ENCODE measurements at regions not wholly inside any gene's neighbourhood (a gene's known extent, or its start where the extent isn't known, plus 50 kb on each side); places are given as distances from the start of the nearest gene placed in this dataset.
A peak's percentile ranks its signal among the peaks of the same experiment; 100 is the strongest.

DNA sequence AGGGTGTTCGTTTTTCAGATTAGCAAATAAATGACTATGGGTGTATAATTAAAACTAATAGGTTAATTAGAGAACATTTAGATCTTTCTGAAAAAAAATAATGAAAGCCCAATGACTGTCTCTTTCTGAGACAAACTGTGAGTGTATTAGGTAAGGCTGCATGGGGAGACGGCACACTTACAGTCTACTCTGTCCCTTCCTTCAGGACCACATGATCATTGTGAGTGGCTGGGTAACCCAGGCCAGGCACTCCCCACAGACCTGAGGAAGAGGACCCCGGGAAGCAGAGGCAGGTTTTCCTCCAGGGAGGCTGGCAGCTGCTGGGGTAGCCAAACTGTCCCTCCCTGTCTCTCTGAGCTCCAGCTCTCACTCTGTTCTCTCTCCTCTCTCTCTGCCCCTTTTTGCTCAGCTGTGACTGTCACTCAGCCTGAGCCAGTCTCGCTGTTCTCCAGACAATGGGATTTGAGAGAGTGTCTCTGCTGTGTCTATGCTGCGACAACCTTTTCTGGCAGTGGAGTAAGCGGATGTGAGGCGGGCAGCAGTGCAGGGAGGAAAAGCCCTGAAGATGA, 83.1 kb upstream of the NCAM1 start:
- H3K36me3 ChIP-seq (ENCODE audit: control insufficient read depth in 2 of 2, insufficient read depth in 2 of 2, low read length in 1 of 2) = no peaks in the 10 kb centered on the region

DNA sequence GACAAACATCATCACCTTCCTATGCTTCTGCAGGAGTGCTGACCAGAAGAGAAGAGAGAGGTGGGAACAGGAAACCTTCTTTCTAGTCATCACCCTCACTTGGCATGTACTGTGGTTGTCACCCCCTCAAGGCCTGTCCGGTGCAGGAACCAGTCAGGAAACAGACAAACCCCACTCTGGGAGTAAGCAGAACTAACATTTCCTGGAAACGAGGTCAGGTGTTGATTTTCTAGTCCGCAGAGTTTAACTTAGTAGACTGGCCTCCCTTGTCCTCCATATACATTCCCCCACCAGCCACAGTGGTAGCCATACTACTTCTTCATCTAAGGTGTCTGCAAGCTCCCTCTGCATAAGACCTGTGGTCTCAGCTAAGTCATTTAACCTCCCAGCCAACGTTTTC, 80.7 kb upstream of the NCAM1 start:
- Histone ChIP-seq H3K9me3 (ENCODE audit: control insufficient read depth in 2 of 2, insufficient read depth in 1 of 2, low read depth in 1 of 2, low read length in 1 of 2) (peaks cover 0 to 2% of the 10 kb centered on the region in 2 donors), H3K27ac (ENCODE audit: low read depth in 2 of 2, low read length in 1 of 2) (no peak overlapping the region), H3K4me3 (ENCODE audit: low read depth in 1 of 2, low read length in 2 of 2) (no peak overlapping the region), H3K36me3 (ENCODE audit: control insufficient read depth in 2 of 2, insufficient read depth in 2 of 2, low read length in 1 of 2) (no peaks in the 10 kb centered on the region), H3K4me1 (ENCODE audit: control insufficient read depth in 2 of 2, insufficient read depth in 2 of 2, low read length in 1 of 2) (no peaks in the 10 kb centered on the region), H3K27me3 (ENCODE audit: control insufficient read depth in 1 of 2, insufficient read depth in 2 of 2, low read length in 2 of 2) (peaks cover 0 to 3% of the 10 kb centered on the region in 2 donors)
- WGBS, 2 donors = 54% methylated on average over 4 of the region's 4 CpGs

More for the DNA sequence above, 83.1 kb upstream of the NCAM1 start:
- no peak overlapping the region for H3K4me3 ChIP-seq (ENCODE audit: low read depth in 1 of 2, low read length in 2 of 2)
- no peaks in the 10 kb centered on the region for H3K4me1 ChIP-seq (ENCODE audit: control insufficient read depth in 2 of 2, insufficient read depth in 2 of 2, low read length in 1 of 2)
- WGBS, 2 donors = 70 to 71% methylated on average over 7 of the region's 7 CpGs
- peaks cover 0 to 5% of the 10 kb centered on the region in 2 donors for H3K27me3 ChIP-seq (ENCODE audit: control insufficient read depth in 1 of 2, insufficient read depth in 2 of 2, low read length in 2 of 2)
- H3K9me3 ChIP-seq (ENCODE audit: control insufficient read depth in 2 of 2, insufficient read depth in 1 of 2, low read depth in 1 of 2, low read length in 1 of 2) = peaks cover 0 to 2% of the 10 kb centered on the region in 2 donors
- no peak overlapping the region for H3K27ac ChIP-seq (ENCODE audit: low read depth in 2 of 2, low read length in 1 of 2)

DNA sequence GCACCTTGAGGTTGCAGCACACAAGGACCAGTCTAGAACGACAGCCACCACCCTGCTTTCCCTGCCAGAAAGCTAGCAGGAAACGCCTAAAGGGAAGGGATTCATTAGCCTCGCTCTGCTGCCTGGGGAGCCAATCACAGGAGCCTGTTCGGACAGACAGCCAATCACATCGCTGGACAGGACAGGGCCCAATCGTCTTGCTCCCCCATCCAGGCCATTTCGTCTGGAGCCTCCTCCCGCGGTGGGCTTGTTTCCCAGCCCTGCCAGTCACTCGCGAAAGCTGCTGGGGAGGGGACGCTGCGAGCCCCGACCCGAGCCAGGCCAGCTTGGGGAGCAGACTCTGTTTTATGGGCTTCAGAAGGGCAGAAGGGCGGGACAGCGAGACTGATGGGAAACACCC, 79.8 kb upstream of the NCAM1 start:
- no peaks in the 10 kb centered on the region for H3K36me3 ChIP-seq (ENCODE audit: control insufficient read depth in 2 of 2, insufficient read depth in 2 of 2, low read length in 1 of 2)
- H3K4me3 ChIP-seq (ENCODE audit: low read depth in 1 of 2, low read length in 2 of 2) = peak overlapping the region; percentile 23 to 39
- 18 to 34% methylated on average over 17 of the region's 17 CpGs for WGBS, 2 donors
- peak overlapping the region in 1 of 2 donors; percentile 1 for H3K27ac ChIP-seq (ENCODE audit: low read depth in 2 of 2, low read length in 1 of 2)
- H3K27me3 ChIP-seq (ENCODE audit: control insufficient read depth in 1 of 2, insufficient read depth in 2 of 2, low read length in 2 of 2) = peaks cover 0 to 1% of the 10 kb centered on the region in 2 donors
- peaks cover 0 to 2% of the 10 kb centered on the region in 2 donors for H3K9me3 ChIP-seq (ENCODE audit: control insufficient read depth in 2 of 2, insufficient read depth in 1 of 2, low read depth in 1 of 2, low read length in 1 of 2)
- H3K4me1 ChIP-seq (ENCODE audit: control insufficient read depth in 2 of 2, insufficient read depth in 2 of 2, low read length in 1 of 2) = no peaks in the 10 kb centered on the region

DNA sequence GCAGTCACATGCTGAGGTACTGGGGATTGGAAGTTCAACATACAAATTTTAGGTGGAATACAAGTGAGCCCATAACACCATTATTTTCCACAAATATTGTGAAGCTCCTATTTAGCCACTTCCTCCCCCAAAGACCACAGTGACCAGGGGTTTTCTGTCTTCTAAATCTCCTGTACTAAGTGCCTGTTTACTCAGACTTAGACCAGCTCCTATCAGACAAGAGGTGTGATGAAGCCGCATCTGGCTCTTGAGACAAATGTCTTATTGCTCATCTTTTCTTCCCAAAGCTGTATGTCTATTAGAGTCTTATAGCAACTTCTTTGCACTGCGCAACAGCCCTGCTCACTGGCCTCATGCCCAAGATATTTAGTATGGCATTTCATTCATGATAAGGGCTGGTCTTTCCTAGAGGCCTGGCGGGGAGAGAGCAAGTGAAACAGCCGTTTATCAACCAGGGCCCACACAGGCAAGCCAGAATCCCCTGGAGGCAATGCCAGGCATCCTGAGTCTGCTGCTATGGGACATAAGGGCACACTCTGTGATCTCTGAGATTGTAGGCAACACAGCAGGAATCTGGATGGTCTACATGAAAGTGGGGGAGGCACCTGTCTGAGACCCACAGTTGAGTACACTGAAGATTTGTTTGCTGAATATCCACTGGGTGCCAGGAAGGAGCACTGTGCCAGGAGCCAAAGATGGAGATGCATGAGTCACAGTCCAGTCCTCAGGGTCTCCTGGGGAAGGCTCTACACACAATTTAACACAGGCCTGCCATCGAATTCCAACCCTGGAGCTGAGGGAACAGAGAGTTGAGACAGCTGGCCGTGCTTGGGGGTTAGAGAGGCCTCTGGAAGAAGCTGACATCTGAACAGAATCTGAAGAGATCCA, 78.5 kb upstream of the NCAM1 start:
- Histone ChIP-seq H3K9me3 (ENCODE audit: control insufficient read depth in 2 of 2, insufficient read depth in 1 of 2, low read depth in 1 of 2, low read length in 1 of 2) (peaks cover 0 to 2% of the 10 kb centered on the region in 2 donors), H3K4me3 (ENCODE audit: low read depth in 1 of 2, low read length in 2 of 2) (no peak overlapping the region), H3K4me1 (ENCODE audit: control insufficient read depth in 2 of 2, insufficient read depth in 2 of 2, low read length in 1 of 2) (no peaks in the 10 kb centered on the region), H3K36me3 (ENCODE audit: control insufficient read depth in 2 of 2, insufficient read depth in 2 of 2, low read length in 1 of 2) (no peaks in the 10 kb centered on the region), H3K27ac (ENCODE audit: low read depth in 2 of 2, low read length in 1 of 2) (no peak overlapping the region), H3K27me3 (ENCODE audit: control insufficient read depth in 1 of 2, insufficient read depth in 2 of 2, low read length in 2 of 2) (no peaks in the 10 kb centered on the region)
- WGBS, 2 donors = 65 to 75% methylated on average over 6 of the region's 6 CpGs

DNA sequence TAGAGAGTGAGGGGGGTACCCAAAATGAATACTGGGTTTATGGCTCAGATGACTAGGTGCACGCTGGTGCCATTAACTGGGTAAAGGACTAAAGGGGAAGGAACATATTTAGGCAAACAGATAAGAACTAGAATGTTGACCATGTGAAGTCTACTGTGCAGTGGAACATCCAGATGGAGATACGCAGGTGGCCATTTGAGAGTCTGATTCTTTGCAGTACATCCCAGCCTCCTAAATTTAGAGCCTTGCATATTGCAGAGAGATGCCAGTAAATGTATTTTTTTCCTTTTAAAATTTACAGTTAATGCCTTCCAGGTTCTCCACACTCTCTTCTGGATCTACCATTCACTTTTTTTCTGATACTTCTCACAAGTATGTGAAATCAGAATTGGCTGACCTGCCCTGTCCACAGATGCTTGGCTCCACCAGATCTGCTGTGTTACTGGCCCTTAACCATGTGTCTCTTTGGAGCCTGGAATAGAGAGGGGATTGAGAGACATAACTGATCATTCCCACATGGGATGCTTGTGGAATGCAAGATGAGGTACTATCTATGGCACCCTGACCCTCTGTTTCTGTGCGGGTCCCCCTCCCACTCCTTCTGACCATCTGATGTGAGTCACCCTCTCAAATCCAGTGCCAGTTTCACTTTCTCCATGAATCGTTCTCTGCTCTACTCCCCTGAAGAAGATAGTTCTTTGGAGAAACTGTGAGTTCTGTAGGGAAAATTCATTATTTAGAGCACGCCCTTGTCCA, 77.0 kb upstream of the NCAM1 start:
- WGBS, 2 donors = 62 to 71% methylated on average over 5 of the region's 5 CpGs
- no peak overlapping the region for H3K27ac ChIP-seq (ENCODE audit: low read depth in 2 of 2, low read length in 1 of 2)
- no peak overlapping the region for H3K4me3 ChIP-seq (ENCODE audit: low read depth in 1 of 2, low read length in 2 of 2)
- peaks cover 0 to 2% of the 10 kb centered on the region in 2 donors for H3K9me3 ChIP-seq (ENCODE audit: control insufficient read depth in 2 of 2, insufficient read depth in 1 of 2, low read depth in 1 of 2, low read length in 1 of 2)
- H3K36me3 ChIP-seq (ENCODE audit: control insufficient read depth in 2 of 2, insufficient read depth in 2 of 2, low read length in 1 of 2) = no peaks in the 10 kb centered on the region
- no peaks in the 10 kb centered on the region for H3K4me1 ChIP-seq (ENCODE audit: control insufficient read depth in 2 of 2, insufficient read depth in 2 of 2, low read length in 1 of 2)
- H3K27me3 ChIP-seq (ENCODE audit: control insufficient read depth in 1 of 2, insufficient read depth in 2 of 2, low read length in 2 of 2) = no peaks in the 10 kb centered on the region

DNA sequence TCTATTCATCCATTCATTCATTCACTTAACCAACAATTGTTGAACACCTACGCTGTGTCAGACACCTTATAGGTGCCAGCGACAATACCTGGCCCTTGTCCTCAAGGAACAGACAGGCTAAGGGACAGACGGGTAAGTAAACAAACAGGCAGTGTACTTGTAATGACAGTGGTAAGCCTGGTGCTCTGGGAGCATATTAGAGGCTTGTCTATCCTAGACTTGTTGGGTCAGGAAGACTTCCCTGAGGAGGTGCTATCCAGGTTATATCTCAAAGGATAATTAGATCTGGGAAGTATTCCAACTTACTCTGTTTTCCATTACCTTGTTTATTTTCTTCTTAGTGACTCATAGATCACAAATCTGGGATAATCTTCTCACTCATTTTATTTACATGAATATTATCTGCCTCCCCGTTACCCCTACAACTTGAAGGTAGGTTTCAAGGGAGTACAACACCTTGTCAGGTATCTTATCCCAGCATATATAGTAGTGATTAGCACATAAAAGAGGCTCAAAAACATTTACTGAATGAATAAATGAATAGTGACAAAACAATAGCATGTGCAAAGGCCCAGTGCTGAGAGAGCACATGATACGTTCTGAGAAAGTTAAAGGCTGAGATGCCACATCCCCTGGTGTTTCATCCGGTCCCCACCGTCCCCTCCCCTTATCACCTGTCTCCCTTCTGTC, 75.3 kb upstream of the NCAM1 start:
- Histone ChIP-seq H3K4me3 (ENCODE audit: low read depth in 1 of 2, low read length in 2 of 2) (no peak overlapping the region), H3K9me3 (ENCODE audit: control insufficient read depth in 2 of 2, insufficient read depth in 1 of 2, low read depth in 1 of 2, low read length in 1 of 2) (peaks cover 0 to 2% of the 10 kb centered on the region in 2 donors), H3K27ac (ENCODE audit: low read depth in 2 of 2, low read length in 1 of 2) (no peak overlapping the region), H3K4me1 (ENCODE audit: control insufficient read depth in 2 of 2, insufficient read depth in 2 of 2, low read length in 1 of 2) (no peaks in the 10 kb centered on the region), H3K27me3 (ENCODE audit: control insufficient read depth in 1 of 2, insufficient read depth in 2 of 2, low read length in 2 of 2) (no peaks in the 10 kb centered on the region), H3K36me3 (ENCODE audit: control insufficient read depth in 2 of 2, insufficient read depth in 2 of 2, low read length in 1 of 2) (no peaks in the 10 kb centered on the region)
- 73 to 77% methylated on average over 7 of the region's 7 CpGs for WGBS, 2 donors

DNA sequence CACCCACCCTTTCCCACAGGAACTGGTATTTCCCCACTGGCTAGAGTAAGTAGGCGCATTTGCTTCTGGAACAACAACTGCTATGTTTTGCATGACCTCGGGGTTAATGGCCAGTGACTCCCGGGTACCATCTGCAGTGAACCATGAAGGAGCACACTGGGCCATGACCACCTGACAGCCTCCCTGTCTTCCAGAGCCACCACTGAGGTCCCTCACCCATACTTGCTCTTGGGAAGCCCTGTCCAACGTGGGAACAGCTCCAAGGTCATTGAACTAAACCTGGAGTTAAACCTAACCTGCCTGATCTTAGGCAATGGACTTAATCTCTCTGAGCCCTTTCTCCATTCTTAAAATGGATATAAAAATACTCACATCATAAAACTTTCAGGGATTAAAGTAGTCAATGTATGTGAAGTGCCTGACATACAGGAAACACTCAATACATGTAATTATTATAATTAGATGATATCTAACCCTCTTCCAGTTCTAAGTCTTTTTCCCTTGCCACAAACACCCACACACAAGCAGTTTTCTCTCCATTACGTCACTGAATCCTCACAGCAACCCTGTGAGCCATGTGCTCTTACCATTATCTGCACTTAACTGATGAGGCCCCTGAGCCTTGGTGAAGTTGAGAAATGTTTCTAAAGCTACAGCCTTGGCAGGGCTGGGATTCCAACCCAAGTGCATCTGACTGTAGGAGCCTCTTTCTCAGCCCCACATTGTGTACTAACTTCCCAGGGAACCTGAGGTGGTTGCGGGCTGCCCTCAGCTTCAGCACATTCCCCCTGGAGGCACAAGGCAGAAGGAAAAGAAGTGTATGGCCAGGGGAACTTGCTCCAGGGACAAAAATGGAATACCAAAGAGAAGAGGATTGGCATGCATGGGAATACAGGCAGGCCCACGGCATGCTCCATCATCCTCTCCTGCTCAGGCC, 74.5 kb upstream of the NCAM1 start:
- Histone ChIP-seq H3K9me3 (ENCODE audit: control insufficient read depth in 2 of 2, insufficient read depth in 1 of 2, low read depth in 1 of 2, low read length in 1 of 2) (no peaks in the 10 kb centered on the region), H3K4me1 (ENCODE audit: control insufficient read depth in 2 of 2, insufficient read depth in 2 of 2, low read length in 1 of 2) (no peaks in the 10 kb centered on the region), H3K27ac (ENCODE audit: low read depth in 2 of 2, low read length in 1 of 2) (no peak overlapping the region), H3K4me3 (ENCODE audit: low read depth in 1 of 2, low read length in 2 of 2) (no peak overlapping the region), H3K27me3 (ENCODE audit: control insufficient read depth in 1 of 2, insufficient read depth in 2 of 2, low read length in 2 of 2) (no peaks in the 10 kb centered on the region), H3K36me3 (ENCODE audit: control insufficient read depth in 2 of 2, insufficient read depth in 2 of 2, low read length in 1 of 2) (no peaks in the 10 kb centered on the region)
- WGBS, 2 donors = 77 to 82% methylated on average over 7 of the region's 7 CpGs

DNA sequence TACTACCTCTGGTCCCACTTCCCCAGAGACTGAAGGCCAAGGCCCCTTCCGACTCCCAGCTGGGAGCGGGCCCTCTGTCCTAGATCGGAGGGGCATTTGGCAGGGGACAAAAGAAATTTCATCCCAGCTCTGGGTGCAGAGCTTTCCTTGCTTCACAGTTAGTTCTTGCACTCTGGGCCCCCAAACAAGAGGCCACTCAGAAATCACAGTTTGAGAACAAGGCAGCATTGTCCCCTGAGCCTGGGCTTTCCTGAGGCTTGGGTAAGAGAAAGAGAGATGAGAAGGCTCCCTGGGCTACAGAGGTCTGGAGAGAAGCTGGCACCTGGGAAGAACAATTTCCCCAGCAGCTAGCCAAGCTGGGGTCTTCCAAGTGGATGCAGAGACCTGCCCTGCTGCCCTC, 71.8 kb upstream of the NCAM1 start:
- Histone ChIP-seq H3K4me3 (ENCODE audit: low read depth in 1 of 2, low read length in 2 of 2) (no peak overlapping the region), H3K9me3 (ENCODE audit: control insufficient read depth in 2 of 2, insufficient read depth in 1 of 2, low read depth in 1 of 2, low read length in 1 of 2) (no peaks in the 10 kb centered on the region), H3K36me3 (ENCODE audit: control insufficient read depth in 2 of 2, insufficient read depth in 2 of 2, low read length in 1 of 2) (no peaks in the 10 kb centered on the region), H3K27me3 (ENCODE audit: control insufficient read depth in 1 of 2, insufficient read depth in 2 of 2, low read length in 2 of 2) (no peaks in the 10 kb centered on the region), H3K27ac (ENCODE audit: low read depth in 2 of 2, low read length in 1 of 2) (no peak overlapping the region), H3K4me1 (ENCODE audit: control insufficient read depth in 2 of 2, insufficient read depth in 2 of 2, low read length in 1 of 2) (no peaks in the 10 kb centered on the region)
- WGBS, 2 donors = 93 to 96% methylated on average over 3 of the region's 3 CpGs

Measured in esophagus (tissue), 2 donors.